ENCODE measurements at regions not wholly inside any gene's neighbourhood (a gene's known extent, or its start where the extent isn't known, plus 50 kb on each side); places are given as distances from the start of the nearest gene placed in this dataset.

DNA sequence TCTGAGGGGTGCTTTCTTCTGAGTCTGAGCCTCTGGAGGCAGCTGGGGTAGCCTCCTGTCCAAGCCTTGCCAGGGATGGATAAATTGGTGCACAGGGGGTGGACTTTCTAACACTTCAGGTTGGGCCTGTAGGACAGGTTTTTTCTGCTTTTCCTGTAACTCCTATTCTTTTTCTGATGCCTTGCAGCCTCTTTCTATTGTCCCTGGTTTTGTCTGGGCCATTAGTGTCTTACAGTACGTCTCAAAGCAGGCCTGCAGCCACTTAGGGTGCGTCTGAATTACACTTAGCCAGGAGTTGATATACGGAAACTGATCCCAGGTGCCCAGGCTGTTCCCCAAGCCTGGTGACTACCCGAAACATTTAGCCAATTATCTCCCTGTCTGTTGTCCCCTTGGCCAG is 213.3 kb upstream of the HTR2A start:
- no CpG with 5 or more reads among the region's 4 CpGs for WGBS (ENCODE audit: insufficient coverage, insufficient read length)

DNA sequence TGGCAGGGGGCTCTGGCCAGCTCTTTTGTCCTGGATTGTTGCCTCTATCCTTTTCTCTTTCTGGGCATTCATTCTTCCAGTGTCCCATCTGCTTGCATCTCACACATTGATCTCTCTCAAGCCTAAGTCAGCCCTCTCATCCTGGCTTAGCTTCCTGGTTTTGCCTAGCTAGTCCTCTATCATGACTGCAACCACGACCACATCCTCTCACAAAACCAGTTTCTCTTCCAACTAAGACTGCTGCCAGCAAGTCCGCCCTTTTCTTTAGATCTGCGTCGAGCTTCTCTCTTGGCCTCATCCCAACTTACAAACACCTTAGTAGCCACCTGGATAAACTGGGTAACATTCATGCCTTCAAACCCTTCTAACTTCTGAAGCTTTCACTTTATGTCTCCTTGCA is 212.2 kb upstream of the HTR2A start:
- H3K4me3 ChIP-seq (ENCODE audit: low read length), result no peak overlapping the region
- H3K4me1 ChIP-seq (ENCODE audit: control insufficient read depth, insufficient read depth, low read length), result peaks cover 2% of the 10 kb centered on the region; the same call in 1 of the 2 replicates
- no peaks in the 10 kb centered on the region for H3K36me3 ChIP-seq (ENCODE audit: control insufficient read depth, insufficient read depth, low read length)
- no peak for DNase-seq (ENCODE audit: low read depth, low spot score)
- H3K27ac ChIP-seq (ENCODE audit: low read length), result no peak overlapping the region
- no peaks in the 10 kb centered on the region for H3K9me3 ChIP-seq (ENCODE audit: control insufficient read depth, insufficient read depth, low read length)
- WGBS (ENCODE audit: insufficient coverage, insufficient read length), result no CpG with 5 or more reads among the region's 4 CpGs
- no peaks in the 10 kb centered on the region for H3K27me3 ChIP-seq (ENCODE audit: control insufficient read depth, insufficient read depth, low read length)

More for the DNA sequence above, 213.3 kb upstream of the HTR2A start:
- no peak overlapping the region for H3K27ac ChIP-seq (ENCODE audit: low read length)
- no peaks in the 10 kb centered on the region for H3K9me3 ChIP-seq (ENCODE audit: control insufficient read depth, insufficient read depth, low read length)
- no peaks in the 10 kb centered on the region for H3K27me3 ChIP-seq (ENCODE audit: control insufficient read depth, insufficient read depth, low read length)
- peaks cover 2% of the 10 kb centered on the region; the same call in 1 of the 2 replicates for H3K4me1 ChIP-seq (ENCODE audit: control insufficient read depth, insufficient read depth, low read length)
- no peak for DNase-seq (ENCODE audit: low read depth, low spot score)
- H3K4me3 ChIP-seq (ENCODE audit: low read length), result no peak overlapping the region
- H3K36me3 ChIP-seq (ENCODE audit: control insufficient read depth, insufficient read depth, low read length), result no peaks in the 10 kb centered on the region

DNA sequence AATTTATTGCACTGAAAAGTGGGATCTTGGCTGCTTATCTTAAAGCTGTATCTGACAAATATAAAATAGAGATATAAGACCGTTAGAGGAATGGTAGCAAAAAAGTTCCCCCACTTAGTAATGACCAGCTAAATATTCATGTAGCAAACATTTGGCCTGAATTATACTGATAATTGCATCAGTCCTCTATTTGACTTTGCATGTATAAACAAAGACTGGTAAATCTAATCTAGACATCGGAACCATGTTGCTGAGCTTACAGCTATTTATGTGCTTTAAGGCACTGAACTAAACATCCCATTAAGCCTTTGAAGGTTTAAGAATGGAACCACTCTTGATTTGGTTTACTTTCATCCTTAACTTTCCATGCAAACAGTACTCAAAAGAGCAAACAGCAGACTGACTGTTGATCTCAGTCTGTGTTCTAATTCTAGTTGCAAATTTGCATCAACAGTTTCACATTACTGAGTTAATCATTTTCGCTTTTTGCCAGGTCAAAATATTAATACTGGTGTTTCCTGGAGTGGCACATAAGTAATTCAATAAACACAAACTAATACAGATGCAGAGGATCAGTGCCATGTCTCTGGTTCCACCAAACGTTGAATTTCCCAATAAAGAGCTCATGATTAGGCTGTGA is 203.5 kb upstream of the HTR2A start:
- Histone ChIP-seq H3K4me3 (ENCODE audit: low read length) (no peak overlapping the region), H3K27me3 (ENCODE audit: control insufficient read depth, insufficient read depth, low read length) (no peaks in the 10 kb centered on the region), H3K27ac (ENCODE audit: low read length) (no peak overlapping the region), H3K4me1 (ENCODE audit: control insufficient read depth, insufficient read depth, low read length) (no peaks in the 10 kb centered on the region), H3K9me3 (ENCODE audit: control insufficient read depth, insufficient read depth, low read length) (no peaks in the 10 kb centered on the region), H3K36me3 (ENCODE audit: control insufficient read depth, insufficient read depth, low read length) (no peaks in the 10 kb centered on the region)
- no CpG with 5 or more reads among the region's 4 CpGs for WGBS (ENCODE audit: insufficient coverage, insufficient read length)
- no peak for DNase-seq (ENCODE audit: low read depth, low spot score)

GRCh38 chr13:47094734-47095434 is 198.0 kb upstream of the HTR2A start:
- H3K4me1 ChIP-seq (ENCODE audit: control insufficient read depth, insufficient read depth, low read length), result no peaks in the 10 kb centered on the region
- H3K36me3 ChIP-seq (ENCODE audit: control insufficient read depth, insufficient read depth, low read length), result no peaks in the 10 kb centered on the region
- DNase-seq (ENCODE audit: low read depth, low spot score), result peak; percentile 11
- H3K4me3 ChIP-seq (ENCODE audit: low read length), result no peak overlapping the region
- no peaks in the 10 kb centered on the region for H3K27me3 ChIP-seq (ENCODE audit: control insufficient read depth, insufficient read depth, low read length)
- no CpG with 5 or more reads among the region's 3 CpGs for WGBS (ENCODE audit: insufficient coverage, insufficient read length)
- no peaks in the 10 kb centered on the region for H3K9me3 ChIP-seq (ENCODE audit: control insufficient read depth, insufficient read depth, low read length)
- no peak overlapping the region for H3K27ac ChIP-seq (ENCODE audit: low read length)

GRCh38 chr13:47092202-47092601 is 195.3 kb upstream of the HTR2A start:
- no peak overlapping the region for H3K4me3 ChIP-seq (ENCODE audit: low read length)
- no peaks in the 10 kb centered on the region for H3K36me3 ChIP-seq (ENCODE audit: control insufficient read depth, insufficient read depth, low read length)
- no peaks in the 10 kb centered on the region for H3K4me1 ChIP-seq (ENCODE audit: control insufficient read depth, insufficient read depth, low read length)
- DNase-seq (ENCODE audit: low read depth, low spot score), result no peak
- no peaks in the 10 kb centered on the region for H3K9me3 ChIP-seq (ENCODE audit: control insufficient read depth, insufficient read depth, low read length)
- no peak overlapping the region for H3K27ac ChIP-seq (ENCODE audit: low read length)
- no peaks in the 10 kb centered on the region for H3K27me3 ChIP-seq (ENCODE audit: control insufficient read depth, insufficient read depth, low read length)
- no CpG with 5 or more reads among the region's 2 CpGs for WGBS (ENCODE audit: insufficient coverage, insufficient read length)

GRCh38 chr13:47087841-47088240 is 191.0 kb upstream of the HTR2A start:
- Histone ChIP-seq H3K4me1 (ENCODE audit: control insufficient read depth, insufficient read depth, low read length) (no peaks in the 10 kb centered on the region), H3K9me3 (ENCODE audit: control insufficient read depth, insufficient read depth, low read length) (no peaks in the 10 kb centered on the region)

DNA sequence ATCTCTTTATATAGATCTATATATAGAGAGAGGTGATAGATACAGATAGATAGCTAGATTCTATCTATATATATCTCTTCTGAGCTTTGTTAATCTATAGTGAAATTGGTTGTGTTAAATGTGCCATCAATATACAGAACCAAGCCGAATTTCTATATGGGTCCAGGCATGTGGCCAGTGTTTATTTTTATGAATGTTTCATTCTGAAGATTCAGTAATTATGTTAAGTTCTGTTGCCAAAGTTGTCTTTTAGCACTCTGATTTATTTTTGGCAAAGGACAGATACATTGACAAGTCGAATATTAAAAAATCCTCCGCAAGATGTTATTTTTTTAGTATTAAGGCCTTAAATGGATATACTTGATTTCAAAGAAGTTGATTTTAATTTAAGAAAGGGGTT is 190.4 kb upstream of the HTR2A start:
- H3K27ac ChIP-seq (ENCODE audit: low read length), result no peak overlapping the region
- H3K9me3 ChIP-seq (ENCODE audit: control insufficient read depth, insufficient read depth, low read length), result no peaks in the 10 kb centered on the region
- no CpG with 5 or more reads among the region's 3 CpGs for whole genome bisulfite sequencing (ENCODE audit: insufficient coverage, insufficient read length)
- no peaks in the 10 kb centered on the region for H3K36me3 ChIP-seq (ENCODE audit: control insufficient read depth, insufficient read depth, low read length)
- H3K4me3 ChIP-seq (ENCODE audit: low read length), result no peak overlapping the region
- H3K4me1 ChIP-seq (ENCODE audit: control insufficient read depth, insufficient read depth, low read length), result no peaks in the 10 kb centered on the region
- H3K27me3 ChIP-seq (ENCODE audit: control insufficient read depth, insufficient read depth, low read length), result no peaks in the 10 kb centered on the region
- DNase-seq (ENCODE audit: low read depth, low spot score), result no peak

More at GRCh38 chr13:47087841-47088240, 191.0 kb upstream of the HTR2A start:
- Histone ChIP-seq H3K27ac (ENCODE audit: low read length) (no peak overlapping the region), H3K27me3 (ENCODE audit: control insufficient read depth, insufficient read depth, low read length) (no peaks in the 10 kb centered on the region), H3K4me3 (ENCODE audit: low read length) (no peak overlapping the region), H3K36me3 (ENCODE audit: control insufficient read depth, insufficient read depth, low read length) (no peaks in the 10 kb centered on the region)
- no peak for DNase-seq (ENCODE audit: low read depth, low spot score)
- no CpG with 5 or more reads among the region's 1 CpG for WGBS (ENCODE audit: insufficient coverage, insufficient read length)

DNA sequence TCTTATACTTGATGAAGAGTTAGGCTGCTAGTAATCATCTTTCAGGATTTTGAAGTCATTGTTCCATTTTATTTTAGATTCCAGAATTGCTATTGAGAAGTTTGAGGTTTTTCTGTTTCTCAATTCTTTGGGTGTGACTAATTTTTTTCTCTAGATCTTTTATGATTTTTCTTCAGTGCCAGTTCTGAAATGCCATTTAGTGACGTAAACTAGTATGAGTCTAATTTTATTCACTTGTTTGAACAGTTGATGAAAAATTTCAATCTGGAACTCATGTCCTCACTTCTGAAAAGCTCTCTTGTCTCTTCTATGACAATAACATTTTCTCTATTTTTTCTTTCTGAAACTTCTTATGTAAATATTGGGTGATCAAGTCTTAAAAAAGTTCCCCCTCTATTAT is 188.5 kb upstream of the HTR2A start:
- Histone ChIP-seq H3K27me3 (ENCODE audit: control insufficient read depth, insufficient read depth, low read length) (no peaks in the 10 kb centered on the region), H3K4me3 (ENCODE audit: low read length) (no peak overlapping the region), H3K4me1 (ENCODE audit: control insufficient read depth, insufficient read depth, low read length) (no peaks in the 10 kb centered on the region), H3K9me3 (ENCODE audit: control insufficient read depth, insufficient read depth, low read length) (no peaks in the 10 kb centered on the region), H3K36me3 (ENCODE audit: control insufficient read depth, insufficient read depth, low read length) (no peaks in the 10 kb centered on the region), H3K27ac (ENCODE audit: low read length) (no peak overlapping the region)
- no CpG with 5 or more reads among the region's 1 CpG for WGBS (ENCODE audit: insufficient coverage, insufficient read length)
- no peak for DNase-seq (ENCODE audit: low read depth, low spot score)

- H3K36me3 ChIP-seq (ENCODE audit: control insufficient read depth, insufficient read depth, low read length), result no peaks in the 10 kb centered on the region
- H3K27me3 ChIP-seq (ENCODE audit: control insufficient read depth, insufficient read depth, low read length), result no peaks in the 10 kb centered on the region
- no peak for DNase-seq (ENCODE audit: low read depth, low spot score)
- no peak overlapping the region for H3K4me3 ChIP-seq (ENCODE audit: low read length)
- WGBS (ENCODE audit: insufficient coverage, insufficient read length), result no CpG with 5 or more reads among the region's 1 CpG
- H3K27ac ChIP-seq (ENCODE audit: low read length), result no peak overlapping the region
- H3K9me3 ChIP-seq (ENCODE audit: control insufficient read depth, insufficient read depth, low read length), result no peaks in the 10 kb centered on the region
- H3K4me1 ChIP-seq (ENCODE audit: control insufficient read depth, insufficient read depth, low read length), result no peaks in the 10 kb centered on the region
Observed at GRCh38 chr13:47081850-47082249, 185.0 kb upstream of the HTR2A start.

GRCh38 chr13:47081246-47081645 is 184.4 kb upstream of the HTR2A start:
- H3K27me3 ChIP-seq (ENCODE audit: control insufficient read depth, insufficient read depth, low read length), result no peaks in the 10 kb centered on the region
- H3K36me3 ChIP-seq (ENCODE audit: control insufficient read depth, insufficient read depth, low read length), result no peaks in the 10 kb centered on the region
- WGBS (ENCODE audit: insufficient coverage, insufficient read length), result no CpG with 5 or more reads among the region's 7 CpGs
- no peak overlapping the region for H3K4me3 ChIP-seq (ENCODE audit: low read length)
- DNase-seq (ENCODE audit: low read depth, low spot score), result no peak
- no peak overlapping the region for H3K27ac ChIP-seq (ENCODE audit: low read length)
- H3K4me1 ChIP-seq (ENCODE audit: control insufficient read depth, insufficient read depth, low read length), result no peaks in the 10 kb centered on the region
- H3K9me3 ChIP-seq (ENCODE audit: control insufficient read depth, insufficient read depth, low read length), result no peaks in the 10 kb centered on the region

GRCh38 chr13:47080621-47081020 is 183.8 kb upstream of the HTR2A start:
- Histone ChIP-seq H3K27me3 (ENCODE audit: control insufficient read depth, insufficient read depth, low read length) (no peaks in the 10 kb centered on the region), H3K4me1 (ENCODE audit: control insufficient read depth, insufficient read depth, low read length) (no peaks in the 10 kb centered on the region), H3K36me3 (ENCODE audit: control insufficient read depth, insufficient read depth, low read length) (no peaks in the 10 kb centered on the region), H3K27ac (ENCODE audit: low read length) (no peak overlapping the region), H3K9me3 (ENCODE audit: control insufficient read depth, insufficient read depth, low read length) (no peaks in the 10 kb centered on the region), H3K4me3 (ENCODE audit: low read length) (no peak overlapping the region)
- no CpG with 5 or more reads among the region's 2 CpGs for WGBS (ENCODE audit: insufficient coverage, insufficient read length)
- DNase-seq (ENCODE audit: low read depth, low spot score), result no peak

Data from iPS DF 6.9 (cell line).